ENCODE measurements at regions not wholly inside any gene's neighbourhood (a gene's known extent, or its start where the extent isn't known, plus 50 kb on each side); places are given as distances from the start of the nearest gene placed in this dataset.

- Histone ChIP-seq H2AFZ (ENCODE audit: low read length) (no peak overlapping the region), H3K4me2 (ENCODE audit: low read depth, low read length, poor library complexity, severe bottlenecking) (no peak overlapping the region), H3K36me3 (ENCODE audit: insufficient read depth, low read length) (no peaks in the 10 kb centered on the region), H4K20me1 (ENCODE audit: insufficient read depth, low read length, poor library complexity, severe bottlenecking) (no peaks in the 10 kb centered on the region), H3F3A (ENCODE audit: low read depth) (no peaks in the 10 kb centered on the region), H3K27me3 (ENCODE audit: insufficient read depth, low read length, poor library complexity, severe bottlenecking) (no peaks in the 10 kb centered on the region), H3K4me1 (ENCODE audit: insufficient read depth, low read length, poor library complexity, severe bottlenecking) (no peaks in the 10 kb centered on the region), H3K9ac (ENCODE audit: low read depth, low read length, poor library complexity, severe bottlenecking) (no peak overlapping the region), H3K9me2 (replicated peaks; ENCODE audit: low read depth, low read length) (no peaks in the 10 kb centered on the region), H3K4me3 (ENCODE audit: low read length, poor library complexity, severe bottlenecking) (no peak overlapping the region), H3K79me2 (ENCODE audit: insufficient read depth, low read length) (no peaks in the 10 kb centered on the region), H3K9me3 (ENCODE audit: insufficient read depth, low read depth, low read length) (no peaks in the 10 kb centered on the region)
- TF ChIP-seq EZH2phosphoT487 (IDR thresholded peaks at IDR 0.05; ENCODE audit: borderline replicate concordance): no peak
- TF ChIP-seq, protein P1, sequence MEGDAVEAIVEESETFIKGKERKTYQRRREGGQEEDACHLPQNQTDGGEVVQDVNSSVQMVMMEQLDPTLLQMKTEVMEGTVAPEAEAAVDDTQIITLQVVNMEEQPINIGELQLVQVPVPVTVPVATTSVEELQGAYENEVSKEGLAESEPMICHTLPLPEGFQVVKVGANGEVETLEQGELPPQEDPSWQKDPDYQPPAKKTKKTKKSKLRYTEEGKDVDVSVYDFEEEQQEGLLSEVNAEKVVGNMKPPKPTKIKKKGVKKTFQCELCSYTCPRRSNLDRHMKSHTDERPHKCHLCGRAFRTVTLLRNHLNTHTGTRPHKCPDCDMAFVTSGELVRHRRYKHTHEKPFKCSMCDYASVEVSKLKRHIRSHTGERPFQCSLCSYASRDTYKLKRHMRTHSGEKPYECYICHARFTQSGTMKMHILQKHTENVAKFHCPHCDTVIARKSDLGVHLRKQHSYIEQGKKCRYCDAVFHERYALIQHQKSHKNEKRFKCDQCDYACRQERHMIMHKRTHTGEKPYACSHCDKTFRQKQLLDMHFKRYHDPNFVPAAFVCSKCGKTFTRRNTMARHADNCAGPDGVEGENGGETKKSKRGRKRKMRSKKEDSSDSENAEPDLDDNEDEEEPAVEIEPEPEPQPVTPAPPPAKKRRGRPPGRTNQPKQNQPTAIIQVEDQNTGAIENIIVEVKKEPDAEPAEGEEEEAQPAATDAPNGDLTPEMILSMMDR (conservative IDR thresholded peaks at IDR 0.05; ENCODE audit: low read length): no peak
Measured at GRCh38 chr1:63269571-63269970, 52.8 kb upstream of the FOXD3 start.
